Renal cortex interstitium (tissue), 11 donors: ENCODE measurements at regions not wholly inside any gene's neighbourhood (a gene's known extent, or its start where the extent isn't known, plus 50 kb on each side); places are given as distances from the start of the nearest gene placed in this dataset.

Experiments used
- DNase-seq, 11 donors: peaks; one replicate each; pipeline ENCODE4 v3.0.0-alpha.2; 2013; ENCODE audit warnings: low read depth in 9 of 11, low spot score in 4 of 11; ENCODE audit errors: extremely low read depth in 1 of 11

- no peak for DNase-seq
Observed at GRCh38 chr2:219967247-219968245, 340.1 kb downstream of the SLC4A3 start.

DNA sequence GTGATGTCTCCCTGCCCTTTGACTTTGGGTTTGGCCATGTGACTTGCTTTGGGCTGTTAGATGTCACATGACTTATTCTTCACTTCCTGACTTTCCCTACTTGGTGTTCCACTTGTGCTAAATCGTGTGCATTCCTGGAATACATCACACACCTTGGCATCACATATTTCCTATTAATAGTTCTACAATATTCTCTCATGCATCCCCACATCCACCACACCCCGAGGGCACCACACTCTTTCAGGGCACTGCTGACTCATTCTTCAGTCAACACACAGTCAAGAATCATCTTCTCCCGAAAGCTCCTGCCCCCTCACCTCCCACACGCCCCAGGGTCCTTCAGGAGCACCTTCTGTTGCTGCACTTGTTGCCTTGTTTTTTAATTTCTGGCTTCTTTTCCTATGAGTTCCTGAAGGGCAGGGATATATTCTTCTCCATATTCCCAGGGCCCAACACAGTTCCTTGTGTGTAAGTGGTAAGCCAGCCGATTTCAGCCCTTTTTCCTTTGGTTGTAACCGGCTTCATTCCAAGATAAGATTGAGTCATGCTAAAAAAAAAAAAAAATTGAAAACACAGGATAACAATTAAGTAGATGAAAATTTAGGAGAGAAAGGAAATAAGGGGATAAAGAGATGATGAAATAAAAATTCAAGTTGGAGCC, 341.4 kb downstream of the SLC4A3 start:
- DNase-seq: no peak

DNA sequence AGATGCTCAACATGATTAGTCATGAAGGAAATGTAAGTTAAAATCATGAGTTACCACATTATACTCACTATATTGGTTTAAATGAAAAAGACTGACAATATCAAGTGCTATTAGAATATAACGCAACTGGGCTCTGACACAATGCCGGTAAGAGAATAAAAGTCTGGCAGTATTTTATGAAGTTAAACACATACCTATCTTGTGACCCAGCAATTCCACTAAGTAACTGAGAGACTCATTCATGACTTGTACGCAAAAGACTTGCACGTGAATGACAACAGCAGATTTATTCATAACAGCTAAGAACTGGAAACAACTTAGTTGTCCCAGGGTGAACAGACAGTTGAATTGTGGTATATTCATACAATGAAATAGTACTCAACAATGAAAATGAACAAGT, 342.1 kb downstream of the SLC4A3 start:
- DNase-seq: no peak

GRCh38 chr2:219973136-219973535, 345.7 kb downstream of the SLC4A3 start:
- no peak for DNase-seq

DNA sequence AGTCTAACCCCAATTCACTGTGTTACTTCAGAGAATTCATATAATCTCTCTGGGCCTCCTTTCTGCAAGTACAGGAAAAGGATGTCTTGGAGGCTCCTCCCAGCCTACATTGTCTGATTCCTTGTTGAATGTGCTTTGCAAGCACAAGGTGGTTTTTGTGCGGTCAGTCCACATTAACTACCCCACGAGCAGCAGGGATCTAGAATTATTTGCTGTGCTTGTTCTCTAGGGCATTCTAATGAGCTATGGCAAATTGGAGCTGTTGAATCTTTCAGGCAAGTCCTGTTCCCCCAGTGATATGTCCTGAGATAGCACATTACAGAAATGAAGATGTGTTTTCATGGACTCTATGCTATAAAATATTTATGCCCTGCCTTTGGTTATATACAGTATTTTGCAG, 349.4 kb downstream of the SLC4A3 start:
- no peak for DNase-seq

GRCh38 chr2:219980638-219981037, 353.2 kb downstream of the SLC4A3 start:
- no peak for DNase-seq

DNA sequence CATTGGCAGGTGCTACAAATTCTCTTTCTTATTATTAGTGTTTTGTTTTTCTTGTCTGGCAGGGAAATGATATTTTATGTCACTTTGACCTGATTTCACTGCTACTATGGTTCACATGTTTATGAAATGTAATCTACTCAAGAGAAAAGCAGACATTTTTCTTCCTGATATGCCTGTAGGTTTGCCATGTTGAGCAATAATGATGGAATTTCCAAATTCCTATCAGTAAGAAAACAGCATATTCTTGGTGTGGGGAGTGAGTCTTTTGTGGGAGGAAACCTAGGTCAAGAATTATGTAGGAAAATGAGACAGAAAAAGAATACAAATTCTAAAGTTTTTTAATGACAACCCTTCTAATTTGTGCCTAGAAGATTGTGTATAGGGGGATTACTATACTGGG, 356.4 kb downstream of the SLC4A3 start:
- DNase-seq: no peak

DNA sequence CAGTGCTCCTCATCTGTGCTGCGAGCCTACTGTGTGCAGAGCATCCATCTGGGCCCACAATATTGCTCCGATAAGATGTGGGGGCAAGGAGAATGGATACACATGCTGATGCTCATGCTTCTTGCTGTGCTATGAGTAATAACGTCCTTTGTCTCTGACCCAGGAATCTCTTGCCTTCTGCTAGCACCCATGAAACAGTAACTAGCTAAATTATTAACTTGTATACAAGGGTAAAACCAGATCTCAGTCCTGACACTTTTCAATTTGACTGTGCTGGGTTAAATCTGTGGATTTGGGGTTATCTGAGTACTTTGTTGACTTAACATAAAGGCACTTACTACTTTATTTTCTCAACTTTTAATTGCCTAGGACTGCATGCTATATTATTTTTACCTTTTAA, 357.6 kb downstream of the SLC4A3 start:
- DNase-seq: no peak

GRCh38 chr2:219987830-219988229, 360.4 kb downstream of the SLC4A3 start:
- no peak for DNase-seq

GRCh38 chr2:219989744-219990143, 362.3 kb downstream of the SLC4A3 start:
- no peak for DNase-seq

GRCh38 chr2:219991116-219991515, 363.7 kb downstream of the SLC4A3 start:
- DNase-seq: no peak

GRCh38 chr2:219995399-219995798, 368.0 kb downstream of the SLC4A3 start:
- DNase-seq: peak in 1 of 11 donors; percentile 31

- no peak for DNase-seq
Observed at GRCh38 chr2:219995991-219996765, 368.7 kb downstream of the SLC4A3 start.

DNA sequence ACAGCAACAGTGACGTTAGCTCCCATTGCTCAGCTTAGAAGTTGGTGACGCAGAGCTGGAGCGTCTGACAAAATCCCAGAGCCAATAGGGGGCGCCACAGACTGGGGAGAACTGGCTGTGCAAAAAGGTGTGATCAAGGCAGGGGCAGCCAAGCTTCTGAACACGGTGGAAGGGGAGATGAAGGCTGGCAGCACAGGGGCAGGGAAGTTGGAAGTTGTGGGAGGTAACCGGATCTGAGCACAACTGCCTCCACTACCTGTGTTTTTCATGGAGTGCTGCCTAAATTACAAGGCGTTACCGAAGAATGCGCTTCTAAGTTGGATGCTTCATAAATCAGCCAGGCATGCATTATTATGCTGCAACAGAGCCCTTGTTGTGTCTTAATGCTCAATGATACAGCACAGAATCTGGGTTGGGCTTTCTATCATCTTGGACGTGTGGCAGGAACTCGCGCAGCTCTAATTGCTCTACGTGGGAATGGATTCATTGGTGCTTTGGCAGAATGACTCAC, 370.0 kb downstream of the SLC4A3 start:
- peak; percentile 61 to 84 (median 77) for DNase-seq

DNA sequence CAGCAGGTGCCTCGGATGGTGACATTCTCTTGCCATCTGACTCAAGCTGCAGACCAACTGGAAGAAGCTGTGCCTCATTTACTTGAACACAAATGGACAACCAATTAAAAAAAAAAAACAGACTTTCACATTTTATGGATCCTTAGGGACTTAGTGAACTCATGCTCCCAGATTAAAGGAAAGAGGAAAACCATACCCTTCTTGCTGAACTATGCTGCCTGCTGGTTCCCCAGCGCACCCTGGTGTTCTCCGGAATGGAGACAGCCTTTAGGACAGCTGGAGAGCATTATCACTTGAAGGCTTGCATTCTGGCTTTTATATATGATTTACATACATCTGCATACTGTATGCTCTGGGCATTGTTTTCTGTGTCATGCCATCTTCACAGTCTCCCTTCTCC, 370.7 kb downstream of the SLC4A3 start:
- DNase-seq: peak in 2 of 11 donors; percentile 40 to 47

DNA sequence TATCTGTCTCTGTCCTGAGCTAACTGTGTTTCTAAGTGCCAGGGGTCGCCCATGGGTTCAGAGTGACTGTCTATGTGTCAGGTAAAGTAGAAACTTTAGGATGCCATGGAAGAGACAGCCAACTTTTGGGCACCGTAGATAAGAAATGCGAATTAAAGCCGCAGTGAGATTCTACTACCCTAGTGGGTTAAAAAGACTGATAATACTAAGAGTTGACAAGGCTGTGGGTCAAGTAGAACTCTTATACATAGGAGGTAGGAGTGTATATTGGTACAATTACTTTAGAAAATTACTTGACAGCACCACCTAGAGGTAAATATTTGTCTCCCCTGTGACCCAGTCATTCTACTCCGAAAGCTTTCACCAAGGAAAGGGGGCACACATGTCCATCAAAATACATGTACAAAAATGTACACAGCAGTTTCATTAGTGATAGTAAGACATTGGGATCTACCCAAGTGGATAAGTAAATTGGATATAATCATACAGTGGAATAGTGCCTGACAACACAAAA, 371.3 kb downstream of the SLC4A3 start:
- DNase-seq: no peak

- no peak for DNase-seq
Observed at GRCh38 chr2:220000080-220000479, 372.6 kb downstream of the SLC4A3 start.

DNA sequence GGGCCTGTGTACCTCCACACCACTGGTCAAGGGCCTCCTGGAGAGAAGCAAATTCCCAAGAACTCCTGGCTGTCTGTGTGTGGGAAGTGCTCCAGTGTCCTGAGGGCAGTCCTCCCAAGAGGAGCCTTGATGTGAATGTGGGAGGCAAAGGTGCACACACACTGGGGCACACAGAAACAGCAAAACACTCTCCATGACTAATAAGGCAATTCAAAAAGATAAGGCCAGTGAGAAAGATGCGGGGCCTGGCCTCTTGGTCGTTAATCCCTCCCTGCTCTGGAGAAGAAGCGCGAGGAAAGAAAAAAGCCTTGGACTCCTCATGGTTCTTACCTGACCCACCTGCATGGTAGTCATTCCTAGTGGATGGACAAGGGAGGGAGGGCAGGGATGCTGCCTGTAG, 373.2 kb downstream of the SLC4A3 start:
- no peak for DNase-seq

DNA sequence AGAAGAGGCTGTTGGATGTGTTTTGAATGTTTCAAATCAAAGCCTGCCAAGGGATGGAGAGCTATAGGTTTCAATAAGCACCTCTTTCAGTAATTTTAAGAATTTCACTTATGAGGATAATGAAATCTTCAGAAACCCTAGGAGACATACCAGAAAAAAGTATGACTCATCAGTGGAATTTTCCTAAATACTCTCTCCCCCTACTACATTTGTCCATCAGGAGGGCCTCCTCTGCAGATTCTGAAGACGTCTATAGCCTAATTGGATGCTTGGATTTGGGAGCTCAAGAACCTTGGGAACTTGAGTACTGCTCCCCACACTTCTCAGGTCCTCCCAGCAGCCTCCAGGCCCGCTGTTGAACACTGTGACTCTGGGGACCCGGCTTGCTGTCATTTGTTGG, 374.3 kb downstream of the SLC4A3 start:
- no peak for DNase-seq
